ENCODE measurements at regions not wholly inside any gene's neighbourhood (a gene's known extent, or its start where the extent isn't known, plus 50 kb on each side); places are given as distances from the start of the nearest gene placed in this dataset.

DNA sequence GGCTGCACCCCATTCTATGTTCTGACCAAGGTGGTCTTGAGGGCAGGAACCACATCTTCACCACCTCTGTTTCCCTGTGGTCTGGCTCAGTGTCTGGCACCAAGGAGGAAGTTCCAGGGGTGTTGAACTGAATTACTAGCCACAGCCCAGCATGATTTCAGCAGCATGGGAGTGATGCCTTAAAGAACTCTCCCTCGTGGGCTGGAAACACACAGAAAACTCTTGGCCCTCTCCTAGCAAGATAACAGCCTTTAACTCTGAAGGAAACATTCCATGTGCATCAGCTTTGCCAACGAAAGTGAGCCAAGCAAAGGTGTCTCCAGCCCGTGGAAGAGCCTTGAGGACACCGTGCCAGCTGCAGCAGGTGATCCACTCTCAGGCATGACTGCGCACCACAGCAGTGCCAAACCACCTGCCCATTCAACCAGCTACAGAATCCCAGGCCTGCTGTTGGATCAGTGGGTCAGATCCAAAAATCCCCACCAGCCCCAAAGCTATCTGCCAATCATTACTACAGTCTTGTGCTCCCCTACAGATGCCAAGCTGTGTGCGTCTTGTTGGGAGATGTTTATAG lies 124.8 kb downstream of the TTC32 start:
- no peak for DNase-seq

DNA sequence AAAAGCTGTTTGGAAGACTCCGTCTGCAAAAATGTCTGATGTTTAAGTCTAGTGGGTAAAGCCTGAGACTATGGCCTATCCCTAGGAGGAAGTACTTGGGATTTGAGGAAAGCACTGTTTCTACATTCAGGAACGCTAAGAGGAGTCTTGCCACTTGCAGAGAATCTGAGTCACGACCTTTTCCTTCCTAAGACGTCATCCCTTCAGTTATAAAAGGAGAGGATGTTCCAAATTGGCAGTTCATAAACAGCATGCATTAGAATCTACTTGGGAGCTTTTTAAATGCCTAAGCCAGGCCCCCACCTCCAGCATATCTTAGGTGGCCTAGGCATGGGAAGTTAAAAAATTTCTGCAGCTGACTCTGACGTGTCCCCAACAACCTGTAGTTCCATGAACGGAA lies 125.9 kb downstream of the TTC32 start:
- DNase-seq = no peak

DNA sequence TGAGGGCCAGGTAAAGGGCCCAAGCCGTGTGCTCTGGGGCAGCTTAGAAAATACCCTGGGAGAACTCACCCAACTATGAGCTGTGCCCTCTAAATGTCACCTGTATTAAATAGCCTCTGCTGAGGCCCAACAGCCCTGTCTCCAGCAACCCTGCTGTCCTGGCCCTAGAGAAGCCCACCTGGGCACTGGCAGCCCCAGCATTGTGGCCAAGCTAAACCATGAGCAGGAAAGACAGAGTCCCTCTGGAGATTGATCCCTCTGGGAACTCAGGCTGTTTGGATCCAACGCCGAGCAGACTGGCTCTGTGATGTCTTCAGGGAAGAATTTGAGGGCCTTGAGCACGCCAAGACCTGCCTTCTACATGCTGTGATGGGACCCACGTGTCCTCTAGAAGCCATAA lies 126.5 kb downstream of the TTC32 start:
- DNase-seq = no peak

DNA sequence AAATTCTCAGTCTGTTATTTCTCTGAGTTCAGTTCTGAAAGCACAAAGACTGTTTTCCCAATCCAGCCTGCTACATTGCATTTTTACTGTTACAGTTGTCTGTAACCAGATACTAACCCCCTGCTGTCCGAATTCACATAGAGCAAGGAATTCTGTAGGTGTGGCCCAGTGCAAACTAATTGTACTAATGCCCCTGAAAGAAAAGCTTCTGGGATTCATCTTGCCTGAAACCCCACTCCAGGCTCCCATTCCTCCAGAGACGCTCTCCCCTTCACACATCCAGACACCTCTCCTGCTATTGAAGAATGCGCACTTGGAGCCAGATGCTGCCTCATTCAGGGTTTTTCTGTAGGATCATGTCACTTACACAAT lies 127.0 kb downstream of the TTC32 start:
- DNase-seq = no peak

DNA sequence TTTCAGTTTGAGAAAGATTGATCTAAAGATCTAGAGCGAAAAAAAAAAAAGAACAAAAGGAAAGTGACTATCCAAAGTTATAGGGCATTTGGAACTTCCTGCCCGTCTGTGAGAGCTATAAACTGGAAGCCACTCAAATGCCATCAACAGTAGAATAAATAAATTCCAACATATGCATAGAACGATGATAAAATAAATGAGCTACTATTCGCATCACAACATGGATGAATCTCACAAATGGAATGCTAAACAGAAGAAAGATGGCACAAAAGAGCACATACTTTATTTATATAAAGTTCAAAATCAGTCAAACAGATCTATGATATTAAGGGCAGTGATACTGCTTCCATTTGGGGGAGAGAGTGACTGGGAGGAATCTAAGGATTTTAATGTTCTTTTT lies 128.8 kb downstream of the TTC32 start:
- no peak for DNase-seq

DNA sequence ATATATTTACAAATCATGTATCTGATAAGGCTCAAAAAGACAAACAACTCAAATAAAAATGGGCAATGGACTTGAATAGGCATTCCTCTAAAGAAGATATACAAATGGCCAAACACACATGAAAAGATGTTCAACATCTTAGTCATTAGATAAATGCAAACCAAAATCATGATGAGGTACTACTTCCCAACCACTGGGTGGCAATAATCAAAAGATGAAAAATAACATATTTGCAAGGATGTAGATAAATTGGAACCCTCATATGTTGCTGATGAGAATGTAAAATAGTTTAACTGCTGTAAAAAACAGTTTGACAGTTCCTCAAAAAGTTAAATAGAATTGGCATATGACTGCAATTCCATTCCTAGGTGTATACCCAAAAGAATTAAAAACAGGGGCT lies 132.3 kb downstream of the TTC32 start:
- DNase-seq = no peak

DNA sequence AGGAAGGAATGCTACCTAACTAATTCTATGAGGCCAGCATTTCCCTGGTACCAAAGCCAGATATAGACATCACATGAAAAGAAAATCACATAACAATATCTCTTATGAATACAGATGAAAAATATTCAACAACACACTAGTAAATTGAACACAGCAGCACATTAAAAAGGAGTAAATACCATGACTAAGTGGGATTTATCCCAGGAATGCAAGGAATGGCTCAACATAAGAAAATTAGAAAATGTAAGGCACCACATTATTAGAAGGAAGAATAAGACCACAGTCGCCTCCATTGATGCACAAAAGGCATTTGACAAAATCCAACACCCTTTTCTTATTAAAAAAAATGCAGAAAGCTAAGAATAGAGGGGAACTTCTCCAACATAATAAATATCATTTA lies 133.9 kb downstream of the TTC32 start:
- DNase-seq = no peak

DNA sequence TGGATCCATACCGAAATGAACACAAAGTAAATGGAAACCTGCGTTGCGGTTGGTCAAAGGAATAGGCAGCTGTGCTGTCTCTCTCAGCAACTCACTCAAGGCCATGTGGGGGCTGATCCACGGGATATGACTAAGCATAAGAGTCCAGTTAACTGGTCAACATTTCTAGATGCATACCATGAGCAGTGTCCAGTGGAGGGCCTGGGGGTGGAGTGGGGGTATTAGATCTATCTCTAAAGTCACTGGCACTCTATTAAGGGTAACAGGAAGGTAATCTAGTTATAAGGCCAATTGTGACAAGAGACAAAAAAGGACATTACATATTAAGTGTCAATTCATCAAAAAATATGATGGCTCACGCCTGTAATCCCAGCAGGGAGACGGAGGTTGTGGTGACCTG lies 136.8 kb downstream of the TTC32 start:
- no peak for DNase-seq

DNA sequence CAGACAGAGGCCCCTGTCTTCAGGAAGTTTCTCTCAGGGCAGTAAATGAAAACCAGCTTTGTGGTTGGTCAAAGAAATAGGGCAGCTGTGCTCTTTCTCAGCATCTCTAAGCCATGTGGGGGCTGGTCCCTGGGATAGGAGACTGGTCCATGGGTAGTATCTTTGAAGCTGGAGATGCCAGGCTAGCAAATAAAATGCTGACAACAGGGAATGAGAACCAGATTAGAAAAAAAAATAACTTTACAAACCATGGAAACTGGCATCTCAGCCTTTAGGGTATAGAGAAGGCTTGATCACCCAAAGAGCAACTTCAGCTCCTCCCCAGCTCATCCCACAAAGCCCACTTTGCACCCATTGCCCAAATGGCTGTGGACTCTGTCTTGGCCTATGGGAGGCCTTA lies 138.1 kb downstream of the TTC32 start:
- no peak for DNase-seq

DNA sequence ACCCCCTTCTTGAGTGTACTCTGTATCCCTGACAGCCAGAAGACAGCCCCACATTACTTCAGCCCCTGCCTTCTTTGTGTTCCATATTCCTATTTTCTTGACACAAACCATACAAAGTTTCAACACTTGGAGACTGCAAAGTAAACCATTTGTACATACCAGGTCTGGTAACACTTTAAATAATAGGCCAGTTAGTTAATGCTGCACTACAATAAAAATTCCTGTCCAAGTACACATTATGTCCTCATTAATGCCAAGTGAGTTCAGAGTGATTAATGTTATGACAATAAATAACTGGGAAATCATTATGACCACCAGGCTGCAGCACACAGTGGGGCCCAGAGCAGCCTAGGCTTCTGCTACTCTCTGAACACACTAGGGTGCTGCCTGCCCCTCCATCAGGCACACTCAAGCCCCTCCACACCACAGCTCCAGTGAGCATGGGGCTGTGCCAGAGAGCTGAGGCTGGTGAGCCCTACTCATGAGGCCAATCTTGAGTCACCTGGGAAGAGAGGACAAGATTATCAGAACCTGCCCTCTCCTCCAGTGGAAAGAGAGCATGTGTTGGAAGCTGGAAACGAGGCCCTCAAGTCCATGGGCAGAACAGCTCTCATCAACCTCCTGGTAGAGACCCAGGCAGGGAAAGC lies 138.7 kb downstream of the TTC32 start:
- DNase-seq = no peak

DNA sequence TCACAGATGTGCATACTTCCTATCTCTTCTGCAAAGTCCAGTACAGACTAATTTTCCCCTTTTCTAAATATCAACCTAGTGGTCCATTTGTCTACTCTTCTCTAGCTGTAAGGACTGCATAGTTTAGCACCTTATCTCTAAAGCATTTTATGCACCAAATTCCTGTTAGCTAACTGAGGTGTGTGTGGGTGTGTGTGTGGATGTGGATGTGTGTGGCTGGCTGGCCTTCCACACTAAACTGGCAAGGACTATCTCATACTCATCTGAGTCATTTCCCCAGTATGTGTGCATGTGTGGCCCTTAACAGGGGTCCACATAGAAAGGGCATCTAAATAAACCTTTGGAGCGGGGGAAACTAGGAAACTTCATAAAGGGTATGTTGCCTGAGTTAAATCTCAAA lies 139.6 kb downstream of the TTC32 start:
- DNase-seq = no peak

DNA sequence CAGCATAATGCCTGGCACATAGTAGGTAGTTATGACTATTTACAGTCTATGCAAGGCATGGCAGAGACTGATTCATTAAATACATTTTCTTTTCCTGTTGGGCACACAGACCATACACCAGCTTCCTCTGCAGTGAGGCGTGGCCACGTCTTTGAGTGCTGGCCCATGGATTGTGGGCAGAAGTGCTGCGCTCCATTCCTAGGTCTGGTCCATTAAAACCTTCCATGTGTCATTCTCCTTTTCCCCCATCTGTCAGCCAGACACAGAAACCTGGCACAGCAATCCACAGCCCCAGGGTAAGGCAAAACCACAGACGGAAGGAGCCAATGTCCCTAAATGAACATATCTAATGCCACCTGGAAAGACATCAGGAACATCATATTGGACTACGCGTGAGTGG lies 141.9 kb downstream of the TTC32 start:
- no peak for DNase-seq

DNA sequence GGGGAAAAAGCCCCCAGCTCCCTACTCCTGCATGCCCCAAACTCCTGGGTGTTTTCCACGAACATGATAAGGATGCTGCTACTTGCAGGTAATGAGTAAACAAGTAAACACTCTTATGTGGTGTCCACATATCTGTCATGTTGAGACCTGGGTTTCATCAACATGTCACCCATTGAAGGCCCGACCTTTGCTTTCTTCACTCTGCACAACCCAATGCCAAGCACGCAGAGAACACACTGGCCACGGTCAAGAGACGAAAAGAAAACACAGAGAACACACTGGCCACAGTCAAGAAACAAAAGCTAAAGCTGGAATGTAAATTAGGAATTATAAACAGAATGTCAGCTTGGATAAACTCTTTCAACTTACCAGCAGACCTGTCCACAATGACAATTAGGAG lies 143.1 kb downstream of the TTC32 start:
- no peak for DNase-seq

DNA sequence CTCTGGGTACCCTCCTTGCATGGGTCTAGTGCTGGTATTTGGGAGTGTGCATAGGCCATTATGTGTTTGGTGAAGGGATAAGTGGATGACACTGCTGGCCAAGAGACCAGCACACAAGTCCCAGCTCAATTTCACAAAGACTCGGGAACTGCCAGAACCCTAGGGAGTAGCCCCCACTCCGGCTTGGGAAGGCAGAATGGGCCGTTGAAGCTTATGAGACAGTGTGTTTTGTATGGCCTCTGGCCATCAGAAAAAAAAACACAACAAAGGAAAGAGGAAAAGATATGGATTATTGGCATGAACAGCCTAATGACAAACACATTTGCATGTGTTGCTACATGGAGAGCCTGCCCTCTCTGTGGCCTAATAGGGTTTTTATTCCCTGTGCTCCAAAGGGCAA lies 144.2 kb downstream of the TTC32 start:
- DNase-seq = no peak

DNA sequence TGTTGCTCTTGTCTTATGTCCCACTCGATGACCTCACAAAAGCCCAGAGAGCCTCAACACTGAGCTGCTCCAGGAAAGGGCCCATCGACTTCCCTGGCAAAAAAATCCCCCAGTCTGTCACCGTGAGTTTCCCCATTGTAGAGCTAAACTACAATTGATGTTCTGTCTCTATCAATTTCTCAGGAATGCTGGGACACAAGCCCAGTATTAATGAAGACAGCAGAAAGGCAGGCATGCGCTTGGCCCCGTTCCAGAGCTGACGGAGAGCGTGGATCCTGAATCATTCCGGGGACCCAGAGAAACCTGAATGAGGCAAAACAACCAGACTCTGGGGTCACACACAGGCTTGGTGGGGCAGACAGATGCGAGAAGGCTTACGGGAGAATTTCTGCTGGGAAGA lies 146.9 kb downstream of the TTC32 start:
- no peak for DNase-seq

DNA sequence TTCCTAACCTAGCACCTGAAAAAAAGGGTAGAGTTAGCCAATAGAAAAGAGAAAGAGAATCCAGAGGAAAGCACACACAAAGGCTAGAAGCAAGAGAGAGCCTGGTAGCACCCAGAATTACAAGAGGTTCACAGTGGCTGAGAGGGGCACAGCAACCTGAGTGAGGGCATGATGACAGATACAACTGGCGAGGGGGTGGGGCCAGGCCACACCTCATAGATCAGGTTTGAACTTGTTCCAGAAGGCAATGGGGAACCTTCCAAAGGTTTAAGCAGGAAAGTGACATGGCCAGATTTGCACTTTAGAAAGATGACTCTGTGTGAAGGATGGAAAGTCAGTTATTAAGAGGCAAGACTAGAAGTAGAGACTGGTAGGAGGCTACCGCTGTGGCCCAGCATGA lies 148.0 kb downstream of the TTC32 start:
- DNase-seq = no peak

DNA sequence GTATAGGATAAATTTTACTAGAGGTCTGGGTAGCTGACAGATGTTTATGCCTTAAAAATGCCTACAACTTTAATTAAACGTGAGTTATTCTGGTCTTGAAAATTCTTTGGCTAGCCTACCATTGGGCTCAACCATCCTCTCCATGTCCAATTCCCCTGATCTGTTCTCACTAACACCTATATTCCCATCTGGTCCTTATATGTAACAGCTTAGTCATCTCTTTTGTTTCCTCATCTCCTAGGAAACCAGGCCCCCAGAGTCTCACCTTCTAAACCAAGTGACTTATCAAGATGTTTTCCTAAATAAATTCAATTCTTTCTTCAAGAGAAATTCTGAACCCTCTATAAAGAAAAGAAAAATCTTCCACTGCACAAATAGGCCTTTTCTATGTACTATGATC lies 148.5 kb downstream of the TTC32 start:
- no peak for DNase-seq

DNA sequence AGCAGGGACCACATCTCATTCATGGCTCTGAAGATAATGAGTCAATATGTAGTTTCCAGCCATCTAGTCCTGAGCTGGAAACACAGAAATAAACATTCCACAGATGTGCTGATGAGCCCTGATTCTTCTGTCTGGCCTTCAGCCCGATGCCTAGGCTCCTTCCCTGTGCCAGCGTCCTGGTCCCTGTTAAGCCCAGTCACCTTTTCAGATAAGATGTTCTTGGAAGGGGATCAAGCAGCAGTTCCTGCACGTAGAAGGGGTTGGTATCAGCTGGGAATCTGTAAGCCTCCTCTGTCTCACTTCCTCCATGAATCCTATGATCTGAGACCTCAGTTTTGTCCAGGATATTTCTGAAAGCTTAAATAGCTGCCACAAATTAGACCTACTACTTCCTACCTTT lies 149.3 kb downstream of the TTC32 start:
- no peak for DNase-seq

DNA sequence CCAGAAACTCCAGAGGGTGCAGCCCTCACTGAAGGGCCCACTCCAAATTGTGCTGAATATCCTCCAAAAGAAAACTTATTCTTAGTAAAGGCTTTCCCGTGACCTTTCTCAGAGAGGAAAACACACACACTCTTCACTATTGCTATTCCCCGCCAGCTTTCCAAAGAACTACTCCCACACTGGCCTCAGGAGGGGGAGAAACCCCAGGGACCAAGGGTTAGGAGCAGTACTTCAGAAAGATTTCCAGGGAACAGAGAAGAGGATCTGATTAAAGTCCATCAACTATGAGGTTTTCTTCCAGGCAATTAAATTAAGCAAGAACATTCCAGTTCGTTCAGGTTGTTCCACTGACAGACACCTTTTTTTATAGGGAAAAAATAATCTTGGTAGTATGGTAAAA lies 150.2 kb downstream of the TTC32 start:
- DNase-seq = no peak

DNA sequence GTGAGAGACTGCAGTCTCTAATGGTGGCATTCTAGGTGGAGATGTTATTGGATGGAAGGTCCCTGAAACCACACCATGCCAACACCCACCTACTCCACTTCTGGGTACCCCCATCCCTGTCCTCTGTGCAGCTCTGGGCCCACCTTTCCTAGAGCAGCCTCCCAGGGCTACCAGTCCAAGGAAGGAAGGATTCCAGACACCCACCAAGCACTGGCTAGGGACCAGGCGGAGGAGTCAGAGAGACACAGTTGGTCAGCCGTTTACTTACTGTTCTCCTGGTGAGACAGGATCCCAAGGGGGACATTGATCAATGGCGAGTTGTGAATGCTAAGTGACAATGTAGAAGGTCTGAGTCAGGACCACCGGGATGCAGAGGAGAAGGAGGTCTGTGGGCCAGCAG lies 151.6 kb downstream of the TTC32 start:
- no peak for DNase-seq

DNA sequence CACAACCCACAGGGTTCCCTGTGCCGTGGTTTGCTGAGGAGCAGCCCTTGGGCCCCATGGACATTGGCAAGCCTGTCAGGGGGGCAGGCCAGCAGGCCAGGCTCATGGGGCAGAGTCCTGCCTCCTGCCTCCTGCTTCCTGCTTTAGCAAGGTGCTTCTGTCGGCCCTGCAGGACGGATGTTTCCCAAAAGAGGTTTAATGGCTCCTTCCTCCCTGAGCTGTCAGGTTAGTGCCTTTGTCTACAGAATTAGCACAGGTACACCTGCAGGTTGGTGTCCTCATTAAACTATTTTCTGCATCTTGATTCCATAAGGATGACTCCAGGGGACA lies 152.3 kb downstream of the TTC32 start:
- DNase-seq = no peak

DNA sequence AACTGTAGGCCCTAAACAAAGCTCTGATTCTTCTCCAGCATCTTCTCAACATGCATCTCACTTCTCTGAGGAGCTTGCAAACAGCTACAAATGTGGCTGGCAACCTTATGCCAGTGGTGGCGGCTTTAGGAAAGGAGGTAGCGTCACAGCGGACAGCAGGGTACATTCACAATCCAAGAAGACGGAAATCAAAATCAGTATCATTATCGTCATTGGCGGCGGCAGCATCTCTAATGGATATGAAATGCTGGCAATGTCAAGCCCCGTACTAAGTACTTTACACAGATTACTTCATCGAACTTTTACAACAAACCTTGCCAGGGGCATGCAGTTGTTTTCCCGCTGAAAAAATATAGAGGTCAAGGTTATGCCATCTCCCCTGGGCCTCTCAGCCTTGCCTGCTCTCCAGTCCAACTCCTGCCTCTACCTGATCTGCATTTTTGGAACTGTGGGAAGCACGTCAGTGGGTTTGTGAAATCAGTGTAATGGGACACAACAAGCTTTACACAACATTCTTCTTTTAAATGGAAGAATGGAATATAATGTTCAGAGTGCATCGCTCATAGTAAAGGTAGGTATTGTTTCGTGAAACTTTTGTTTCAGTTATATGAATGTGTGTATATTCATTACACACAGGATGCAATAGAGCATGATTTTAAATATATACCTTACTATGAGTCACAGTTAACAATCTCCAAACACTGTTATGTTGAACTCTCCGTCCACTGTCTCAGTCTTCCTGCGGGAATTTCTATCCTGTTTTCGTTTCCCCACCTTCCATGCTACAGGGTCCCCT lies 152.9 kb downstream of the TTC32 start:
- no peak for DNase-seq

DNA sequence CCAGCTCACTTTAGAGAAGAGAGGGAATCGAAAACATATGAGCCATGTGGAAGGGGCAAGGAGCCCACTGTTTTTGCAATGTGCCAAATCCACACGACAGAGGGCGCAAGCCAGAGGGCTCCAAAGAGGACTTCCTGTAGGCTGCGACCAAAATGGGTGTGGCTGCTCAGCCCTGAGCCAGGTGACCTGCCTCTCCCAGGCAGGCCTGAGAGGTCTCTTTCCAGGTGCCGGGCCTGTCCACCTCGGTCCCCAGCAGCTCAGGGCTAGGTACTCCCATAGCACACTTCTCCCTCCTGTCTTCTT lies 153.8 kb downstream of the TTC32 start:
- DNase-seq = no peak

DNA sequence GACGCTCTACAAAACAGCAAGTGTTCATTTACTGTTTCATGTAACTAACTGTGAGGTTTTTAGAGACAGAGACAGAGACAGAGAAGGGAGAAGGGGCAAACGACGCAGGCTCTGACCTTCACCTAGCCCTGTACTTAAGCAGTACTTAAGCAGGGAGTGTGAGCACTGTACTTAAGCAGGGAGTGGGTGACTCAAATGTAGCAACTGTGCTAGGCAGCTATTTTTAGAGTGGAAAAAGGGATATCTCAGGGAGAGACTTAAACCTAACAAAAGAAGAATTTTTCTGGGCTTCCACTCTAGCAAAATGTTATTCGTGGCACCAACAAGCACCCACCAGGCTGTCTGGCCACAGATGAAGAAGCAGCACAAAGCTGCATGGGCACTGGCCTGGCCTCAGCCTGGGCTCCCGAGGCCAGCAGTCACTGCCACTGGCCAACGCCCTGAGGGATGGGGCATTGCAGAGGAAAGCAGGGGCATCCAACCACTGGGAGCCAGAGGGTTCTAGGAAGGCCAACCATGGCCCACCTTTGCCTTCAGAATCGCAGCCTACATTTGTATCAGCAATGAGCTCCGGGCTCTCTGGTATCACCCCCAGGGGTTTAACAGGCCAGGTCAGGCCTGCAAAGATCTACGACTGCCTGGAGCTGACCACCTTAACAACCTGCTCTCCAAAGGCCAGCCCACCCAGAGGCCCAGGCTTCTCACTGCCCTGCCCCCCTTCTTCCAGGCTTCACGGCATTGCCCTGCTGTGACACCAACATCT lies 154.3 kb downstream of the TTC32 start:
- DNase-seq = no peak

Data from inflammatory macrophage (primary cell).